ENCODE measurements at regions not wholly inside any gene's neighbourhood (a gene's known extent, or its start where the extent isn't known, plus 50 kb on each side); places are given as distances from the start of the nearest gene placed in this dataset.

DNA sequence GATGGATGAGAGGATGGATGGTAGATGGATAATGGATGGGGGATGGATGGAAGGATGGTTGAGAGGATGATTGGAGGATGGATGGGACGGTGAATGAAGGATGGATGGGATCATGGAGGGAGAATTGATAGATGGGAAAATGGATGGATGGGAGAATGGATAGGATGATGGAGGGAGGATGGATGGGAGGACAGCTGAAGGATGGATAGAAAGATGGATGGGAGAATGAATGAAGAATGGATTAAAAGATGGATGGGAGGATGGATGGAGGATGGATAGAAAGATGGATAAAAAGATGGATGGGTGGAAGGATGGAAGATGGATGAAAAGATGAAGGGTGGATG lies 218.3 kb upstream of the IER5L start:
- Histone ChIP-seq H3K27me3 (ENCODE audit: control insufficient read depth in 1 of 2, insufficient read depth in 2 of 2, low read length in 2 of 2) (no peaks in the 10 kb centered on the region), H3K4me3 (ENCODE audit: low read length) (no peak overlapping the region), H3K27ac (ENCODE audit: low read depth in 1 of 2, low read length in 2 of 2) (no peak overlapping the region), H3K36me3 (ENCODE audit: insufficient read depth, low read length) (no peaks in the 10 kb centered on the region), H3K4me1 (ENCODE audit: insufficient read depth, low read length) (no peaks in the 10 kb centered on the region), H3K9me3 (ENCODE audit: control insufficient read depth in 1 of 2, insufficient read depth in 1 of 2, low read length in 2 of 2) (peaks cover 0 to 4% of the 10 kb centered on the region in 2 experiments)
- Mint-ChIP-seq H3K36me3 (ENCODE audit: low read depth) (no peaks in the 10 kb centered on the region), H3K4me1 (ENCODE audit: low read depth) (no peaks in the 10 kb centered on the region), H3K27ac (no peak overlapping the region), H3K27me3 (no peaks in the 10 kb centered on the region), H3K9me3 (no peaks in the 10 kb centered on the region), H3K4me3 (no peak overlapping the region)
- ATAC-seq (ENCODE audit: poor library complexity), result no peak
- TF ChIP-seq, protein P1, sequence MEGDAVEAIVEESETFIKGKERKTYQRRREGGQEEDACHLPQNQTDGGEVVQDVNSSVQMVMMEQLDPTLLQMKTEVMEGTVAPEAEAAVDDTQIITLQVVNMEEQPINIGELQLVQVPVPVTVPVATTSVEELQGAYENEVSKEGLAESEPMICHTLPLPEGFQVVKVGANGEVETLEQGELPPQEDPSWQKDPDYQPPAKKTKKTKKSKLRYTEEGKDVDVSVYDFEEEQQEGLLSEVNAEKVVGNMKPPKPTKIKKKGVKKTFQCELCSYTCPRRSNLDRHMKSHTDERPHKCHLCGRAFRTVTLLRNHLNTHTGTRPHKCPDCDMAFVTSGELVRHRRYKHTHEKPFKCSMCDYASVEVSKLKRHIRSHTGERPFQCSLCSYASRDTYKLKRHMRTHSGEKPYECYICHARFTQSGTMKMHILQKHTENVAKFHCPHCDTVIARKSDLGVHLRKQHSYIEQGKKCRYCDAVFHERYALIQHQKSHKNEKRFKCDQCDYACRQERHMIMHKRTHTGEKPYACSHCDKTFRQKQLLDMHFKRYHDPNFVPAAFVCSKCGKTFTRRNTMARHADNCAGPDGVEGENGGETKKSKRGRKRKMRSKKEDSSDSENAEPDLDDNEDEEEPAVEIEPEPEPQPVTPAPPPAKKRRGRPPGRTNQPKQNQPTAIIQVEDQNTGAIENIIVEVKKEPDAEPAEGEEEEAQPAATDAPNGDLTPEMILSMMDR (IDR thresholded peaks at IDR 0.05), result no peak
- ChIA-PET CTCF (no interaction called here), POLR2A (no interaction called here)
- intact Hi-C loops (cut with DNase I, micrococcal nuclease), result no loop called here
- DNase-seq, result no peak

DNA sequence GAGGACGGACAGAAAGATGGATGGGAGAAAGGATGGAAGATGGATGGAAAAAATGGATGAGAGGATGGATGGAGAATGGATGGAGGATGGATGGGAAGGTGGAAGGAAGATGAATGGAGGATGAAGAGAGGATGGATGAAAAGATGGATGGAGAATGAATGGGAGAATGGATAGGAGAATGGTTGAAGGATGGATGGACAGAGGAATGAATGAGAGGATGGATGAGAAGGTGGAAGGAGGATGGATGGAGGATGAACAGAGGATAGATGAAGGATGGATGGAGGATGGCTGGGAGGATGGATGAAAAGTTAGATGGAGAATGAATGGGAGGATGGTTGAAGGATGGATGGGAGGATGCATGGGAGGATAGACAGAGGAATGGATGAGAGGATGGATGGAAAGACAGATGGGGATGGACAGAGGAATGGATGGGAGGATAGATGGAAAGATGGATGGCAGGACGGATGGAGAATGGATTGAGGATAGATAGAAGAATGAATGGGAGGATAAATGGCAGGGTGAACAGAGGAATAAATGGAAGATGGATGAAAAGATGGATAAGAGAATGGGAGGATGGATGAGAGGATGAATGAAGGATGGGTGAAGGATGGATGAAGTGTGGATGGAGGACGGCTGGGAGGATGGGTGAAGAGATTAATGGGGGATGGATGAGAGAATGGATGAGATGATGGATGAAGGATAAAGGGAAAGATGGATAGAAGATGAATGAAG lies 217.7 kb upstream of the IER5L start:
- intact Hi-C loops (cut with DNase I, micrococcal nuclease), result no loop called here
- Histone ChIP-seq H3K4me3 (ENCODE audit: low read length) (no peak overlapping the region), H3K9me3 (ENCODE audit: control insufficient read depth in 1 of 2, insufficient read depth in 1 of 2, low read length in 2 of 2) (peaks cover 0 to 4% of the 10 kb centered on the region in 2 experiments), H3K36me3 (ENCODE audit: insufficient read depth, low read length) (no peaks in the 10 kb centered on the region), H3K27me3 (ENCODE audit: control insufficient read depth in 1 of 2, insufficient read depth in 2 of 2, low read length in 2 of 2) (no peaks in the 10 kb centered on the region), H3K27ac (ENCODE audit: low read depth in 1 of 2, low read length in 2 of 2) (no peak overlapping the region), H3K4me1 (ENCODE audit: insufficient read depth, low read length) (no peaks in the 10 kb centered on the region)
- CTCF ChIA-PET, result no interaction called here
- TF ChIP-seq, protein P1 (IDR thresholded peaks at IDR 0.05), result no peak
- POLR2A ChIA-PET, result no interaction called here
- Mint-ChIP-seq H3K36me3 (ENCODE audit: low read depth) (no peaks in the 10 kb centered on the region), H3K4me1 (ENCODE audit: low read depth) (no peaks in the 10 kb centered on the region), H3K9me3 (no peaks in the 10 kb centered on the region), H3K27ac (no peak overlapping the region), H3K4me3 (no peak overlapping the region), H3K27me3 (no peaks in the 10 kb centered on the region)
- no peak for ATAC-seq (ENCODE audit: poor library complexity)
- DNase-seq, result no peak

DNA sequence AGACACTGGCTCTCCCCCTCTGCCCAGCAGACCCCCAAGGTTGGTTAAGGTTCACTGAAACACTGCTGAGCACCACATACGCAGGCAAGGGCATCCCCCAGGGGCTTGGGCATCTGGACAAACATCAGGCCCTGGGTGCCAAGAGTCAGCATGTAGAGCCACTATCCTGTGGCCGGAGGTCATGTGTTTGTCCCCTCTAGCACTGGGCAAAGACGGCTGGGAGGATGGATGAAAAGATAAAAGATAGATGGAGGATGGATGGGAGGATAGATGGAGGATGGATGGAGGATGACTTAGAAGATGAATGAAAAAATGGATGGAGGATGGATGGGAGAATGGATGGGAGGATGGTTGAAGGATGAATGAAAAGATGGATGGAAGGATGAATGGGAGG lies 216.8 kb upstream of the IER5L start:
- no peak overlapping the region for H3K27ac Mint-ChIP-seq
- H3K36me3 Mint-ChIP-seq (ENCODE audit: low read depth), result no peaks in the 10 kb centered on the region
- TF ChIP-seq, protein P1 (IDR thresholded peaks at IDR 0.05), result no peak
- ChIA-PET POLR2A (no interaction called here), CTCF (no interaction called here)
- no peaks in the 10 kb centered on the region for H3K36me3 ChIP-seq (ENCODE audit: insufficient read depth, low read length)
- intact Hi-C loops (cut with DNase I, micrococcal nuclease), result no loop called here
- H3K27me3 Mint-ChIP-seq, result no peaks in the 10 kb centered on the region
- no peak for DNase-seq
- no peaks in the 10 kb centered on the region for H3K4me1 ChIP-seq (ENCODE audit: insufficient read depth, low read length)
- no peak overlapping the region for H3K4me3 ChIP-seq (ENCODE audit: low read length)
- H3K27ac ChIP-seq (ENCODE audit: low read depth in 1 of 2, low read length in 2 of 2), result no peak overlapping the region
- no peaks in the 10 kb centered on the region for H3K9me3 Mint-ChIP-seq
- H3K27me3 ChIP-seq (ENCODE audit: control insufficient read depth in 1 of 2, insufficient read depth in 2 of 2, low read length in 2 of 2), result no peaks in the 10 kb centered on the region
- no peak for ATAC-seq (ENCODE audit: poor library complexity)
- H3K4me1 Mint-ChIP-seq (ENCODE audit: low read depth), result no peaks in the 10 kb centered on the region
- H3K9me3 ChIP-seq (ENCODE audit: control insufficient read depth in 1 of 2, insufficient read depth in 1 of 2, low read length in 2 of 2), result peaks cover 0 to 4% of the 10 kb centered on the region in 2 experiments
- H3K4me3 Mint-ChIP-seq, result no peak overlapping the region

Data from CD4-positive, alpha-beta T cell (primary cell).